HG03558 (cell line): ENCODE measurements at regions not wholly inside any gene's neighbourhood (a gene's known extent, or its start where the extent isn't known, plus 50 kb on each side); places are given as distances from the start of the nearest gene placed in this dataset.

Source experiments
- ATAC-seq: cut with Tn5 transposase; IDR thresholded peaks from one replicate; pipeline ENCODE4 v1.9.1; 2021; ENCODE audit warnings: moderate number of reproducible peaks; ENCODE audit not compliant: unreplicated experiment; ENCODE audit errors: extremely low read depth

DNA sequence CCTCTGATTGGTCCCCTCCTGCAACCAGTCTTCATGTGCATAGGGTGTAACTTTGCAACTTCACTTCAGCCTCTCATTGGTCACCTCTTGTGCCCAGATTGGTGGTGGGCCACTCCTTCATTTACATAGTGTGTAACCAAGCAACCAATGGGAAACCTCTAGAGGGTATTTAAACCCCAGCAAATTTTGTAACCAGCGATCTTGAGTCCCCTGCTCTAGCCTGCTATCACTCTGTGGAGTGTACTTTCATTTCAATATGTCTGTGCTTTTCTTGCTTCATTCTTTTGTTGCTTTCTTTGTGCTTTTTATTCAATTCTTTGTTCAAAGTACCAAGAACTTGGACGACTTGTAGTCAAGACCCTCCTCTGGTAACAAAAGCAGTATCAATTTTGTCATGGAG, 1336.9 kb upstream of the SPRY2 start:
- no peak for ATAC-seq

DNA sequence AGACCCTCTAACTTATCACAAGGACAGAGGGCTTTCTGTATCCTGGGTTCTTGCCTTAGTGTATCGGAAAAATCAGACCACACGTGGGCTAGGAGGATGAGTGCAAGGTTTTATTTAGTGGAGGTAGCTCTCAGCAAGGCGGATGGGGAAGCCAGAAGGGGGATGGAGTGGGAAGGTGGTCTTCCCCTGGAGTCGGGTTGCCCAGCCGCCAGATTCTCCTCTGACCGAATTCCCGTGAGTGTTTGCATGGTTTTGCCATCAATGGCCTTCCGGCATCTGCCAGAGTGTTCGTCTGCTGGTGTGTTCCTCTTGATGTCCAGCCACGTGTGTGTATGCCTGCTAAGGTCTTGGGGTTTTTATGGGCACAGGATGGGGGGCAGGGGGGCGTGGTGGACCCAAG, 1335.1 kb upstream of the SPRY2 start:
- ATAC-seq = no peak

GRCh38 chr13:81671064-81671463, 1330.1 kb upstream of the SPRY2 start:
- ATAC-seq = no peak

- ATAC-seq = no peak
Observed at GRCh38 chr13:81670048-81670447, 1329.1 kb upstream of the SPRY2 start.

DNA sequence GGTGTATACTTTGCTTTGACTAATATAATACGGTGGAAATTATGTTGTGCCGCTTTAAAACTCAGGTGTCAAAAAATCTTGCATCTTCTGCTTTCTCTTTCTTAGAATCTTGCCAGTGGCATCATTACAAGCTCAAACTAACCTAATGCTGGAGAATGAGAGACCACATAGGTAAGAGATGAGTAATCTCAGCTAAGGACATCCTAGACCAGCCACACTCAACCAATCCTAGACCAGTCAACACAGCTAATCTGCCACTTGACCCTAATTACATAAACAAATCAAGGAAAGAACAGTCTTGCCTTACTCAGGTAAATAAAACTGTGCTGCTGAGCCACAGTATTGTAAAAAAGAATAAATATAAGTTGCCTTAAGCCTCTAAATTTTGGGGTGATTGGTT, 1323.9 kb upstream of the SPRY2 start:
- no peak for ATAC-seq

DNA sequence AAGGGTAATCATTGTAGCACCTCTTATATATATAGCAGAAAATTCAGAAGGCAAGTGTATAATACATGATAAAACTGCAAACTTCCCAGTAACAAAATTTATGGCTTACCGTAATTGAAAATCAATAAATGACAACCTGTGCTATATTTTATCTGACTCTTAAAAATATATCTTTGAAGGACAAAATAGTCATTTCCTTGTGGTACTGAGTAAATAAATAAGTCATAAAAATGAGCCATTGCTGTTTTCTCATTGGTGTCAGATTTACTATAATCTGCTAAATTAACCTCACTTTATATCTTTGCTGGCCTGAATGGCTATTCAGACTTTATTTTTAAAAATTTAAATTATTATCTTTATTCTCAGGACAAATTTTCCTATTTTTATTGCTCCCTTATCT, 1319.1 kb upstream of the SPRY2 start:
- no peak for ATAC-seq

- ATAC-seq = no peak
Observed at GRCh38 chr13:81658598-81659370, 1317.9 kb upstream of the SPRY2 start.

DNA sequence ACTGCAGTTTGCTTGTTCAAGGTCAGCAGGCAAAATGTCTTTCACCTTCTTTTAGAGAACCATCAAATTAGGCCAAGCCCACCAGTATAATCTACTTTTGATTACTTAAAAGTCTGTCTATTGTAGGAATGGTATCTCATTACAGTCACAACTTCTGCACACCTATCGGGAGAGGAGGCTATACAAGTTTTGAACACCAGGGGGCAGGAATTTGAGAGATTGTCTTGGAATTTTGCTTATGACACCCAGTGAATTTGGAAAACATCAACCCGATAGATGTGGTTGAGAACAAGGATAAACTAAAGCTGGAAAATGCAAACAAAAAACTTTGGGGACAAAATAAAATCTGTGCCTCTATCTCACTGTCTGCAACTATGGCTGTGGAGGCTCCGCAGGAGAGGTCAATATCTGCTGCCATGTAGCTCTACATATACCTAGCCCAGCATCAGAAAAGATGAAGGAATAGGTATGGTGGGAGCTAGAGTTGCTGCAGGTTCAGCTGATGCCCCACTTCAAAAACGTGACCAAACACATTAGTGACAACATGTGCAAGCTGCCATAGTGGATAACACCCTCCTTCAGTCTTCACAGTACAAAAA, 1299.2 kb upstream of the SPRY2 start:
- ATAC-seq = no peak

GRCh38 chr13:81637457-81637856, 1296.5 kb upstream of the SPRY2 start:
- no peak for ATAC-seq

GRCh38 chr13:81636120-81636519, 1295.2 kb upstream of the SPRY2 start:
- no peak for ATAC-seq

DNA sequence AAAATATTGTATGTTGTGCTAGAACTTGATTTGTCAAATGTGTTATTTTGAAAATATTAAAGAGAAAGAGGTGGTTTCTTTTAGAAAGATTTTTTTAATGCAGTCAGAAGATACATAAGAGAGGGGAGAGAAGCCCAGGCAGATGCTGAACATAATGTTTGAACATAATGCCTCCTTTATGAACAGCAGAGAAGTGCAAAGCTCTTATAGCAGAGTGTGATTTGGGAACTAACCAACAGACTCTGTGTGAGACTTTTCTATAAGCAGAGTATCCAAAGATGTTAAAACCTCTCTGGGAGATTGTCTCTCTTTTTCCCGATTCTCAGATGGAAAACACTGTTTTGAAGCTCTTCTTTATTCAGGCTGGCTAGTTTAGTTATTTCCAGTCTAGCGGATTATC, 1274.1 kb upstream of the SPRY2 start:
- no peak for ATAC-seq

GRCh38 chr13:81610644-81611043, 1269.7 kb upstream of the SPRY2 start:
- ATAC-seq = no peak

- ATAC-seq = no peak
Observed at GRCh38 chr13:81609335-81609734, 1268.4 kb upstream of the SPRY2 start.

DNA sequence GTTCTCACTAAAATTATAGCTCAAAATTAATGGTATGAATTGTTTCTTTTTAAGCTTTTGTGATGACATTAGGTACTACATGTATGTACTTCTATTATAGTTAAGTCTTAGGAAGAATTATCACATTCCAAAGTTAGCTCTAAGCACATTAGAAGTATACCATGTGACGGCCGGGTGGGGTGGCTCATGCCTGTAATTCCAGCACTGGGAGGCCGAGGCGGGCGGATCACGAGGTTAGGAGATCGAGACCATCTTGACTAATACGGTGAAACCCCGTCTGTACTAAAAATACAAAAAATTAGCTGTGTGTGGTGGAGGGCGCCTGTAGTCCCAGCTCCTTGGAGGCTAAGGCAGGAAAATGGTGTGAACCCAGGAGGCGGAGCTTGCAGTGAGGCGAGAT, 1265.1 kb upstream of the SPRY2 start:
- no peak for ATAC-seq

GRCh38 chr13:81602241-81602640, 1261.3 kb upstream of the SPRY2 start:
- ATAC-seq = no peak

GRCh38 chr13:81597101-81597500, 1256.2 kb upstream of the SPRY2 start:
- no peak for ATAC-seq

GRCh38 chr13:81596224-81596753, 1255.4 kb upstream of the SPRY2 start:
- no peak for ATAC-seq

GRCh38 chr13:81591528-81592220, 1250.7 kb upstream of the SPRY2 start:
- no peak for ATAC-seq

- ATAC-seq = no peak
Observed at GRCh38 chr13:81582381-81582780, 1241.5 kb upstream of the SPRY2 start.

- no peak for ATAC-seq
Observed at GRCh38 chr13:81577601-81578195, 1236.8 kb upstream of the SPRY2 start.

DNA sequence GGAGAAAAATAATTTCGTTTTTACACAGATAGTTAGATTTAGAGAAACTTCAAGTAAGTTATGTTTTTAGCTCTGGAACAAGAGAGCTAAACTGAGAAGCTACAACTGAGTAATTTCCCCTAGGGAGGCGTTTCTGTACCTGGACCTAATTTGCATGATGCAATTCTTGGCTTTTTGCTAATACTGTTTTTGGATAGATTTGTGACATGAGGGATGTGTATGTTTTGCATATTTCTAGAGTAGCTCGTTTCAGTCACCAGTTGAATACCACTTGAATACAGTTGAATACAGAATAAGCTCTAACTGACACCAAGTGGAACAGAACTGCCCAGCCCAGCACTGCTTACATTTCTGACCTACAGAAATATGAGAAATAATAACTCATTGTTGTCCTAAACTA, 1227.9 kb upstream of the SPRY2 start:
- ATAC-seq = no peak
